ENCODE measurements at regions not wholly inside any gene's neighbourhood (a gene's known extent, or its start where the extent isn't known, plus 50 kb on each side); places are given as distances from the start of the nearest gene placed in this dataset.
"Not testable (repeated sequence)": the region's sequence is repeated elsewhere in the genome, so short reads cannot be mapped to it uniquely, and the experiment has no call there.

DNA sequence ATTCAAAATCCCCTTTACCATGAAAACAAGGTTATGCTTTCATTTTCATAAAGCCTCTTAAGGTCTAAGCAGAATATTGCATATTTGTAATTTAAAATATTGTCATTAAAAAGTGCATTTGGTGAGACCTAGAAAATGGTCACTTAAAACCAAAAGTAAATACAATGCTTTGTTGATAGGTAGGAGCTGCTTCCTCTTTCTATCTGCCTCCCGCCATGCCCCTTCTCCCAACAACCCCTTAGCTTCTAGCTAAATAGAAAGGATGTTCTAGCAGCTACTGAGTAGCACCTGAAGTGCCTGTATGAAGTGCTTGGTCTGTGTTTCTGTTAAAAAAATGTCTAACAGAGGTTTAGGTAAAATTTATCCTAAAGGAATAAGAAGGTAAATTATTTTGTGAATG is 128.8 kb downstream of the SPATA31A1 start:
- TF ChIP-seq POLR2AphosphoS5, POLR2A (IDR thresholded peaks at IDR 0.05): not testable (repeated sequence)

Measured in gastroesophageal sphincter (tissue), 2 donors.